ENCODE measurements at regions not wholly inside any gene's neighbourhood (a gene's known extent, or its start where the extent isn't known, plus 50 kb on each side); places are given as distances from the start of the nearest gene placed in this dataset.

- Histone ChIP-seq H3K4me2 (ENCODE audit: insufficient read depth, insufficient read length, low read length) (no peak overlapping the region), H3K56ac (ENCODE audit: insufficient read length, low read depth, low read length) (no peak overlapping the region), H3K14ac (ENCODE audit: insufficient read depth, low read length) (no peak overlapping the region), H3K9ac (ENCODE audit: extremely low read depth, insufficient read length, low read length) (no peak overlapping the region), H2BK15ac (ENCODE audit: low read depth, low read length) (no peak overlapping the region), H2BK5ac (ENCODE audit: insufficient read length, low read length) (no peak overlapping the region), H3K4ac (ENCODE audit: low read depth, low read length) (no peak overlapping the region), H3K23ac (ENCODE audit: insufficient read length, low read depth, low read length) (no peak overlapping the region), H3K9me3 (ENCODE audit: control insufficient read depth, low read depth, low read length) (no peaks in the 10 kb centered on the region), H3K79me1 (ENCODE audit: insufficient read depth, low read depth, low read length, poor library complexity, severe bottlenecking) (no peaks in the 10 kb centered on the region), H4K91ac (ENCODE audit: insufficient read length, low read depth, low read length) (no peak overlapping the region), H3K18ac (ENCODE audit: insufficient read length, low read depth, low read length) (no peak overlapping the region), H3T11ph (ENCODE audit: low read length) (no peak overlapping the region), H3K79me2 (ENCODE audit: insufficient read depth, low read length) (no peaks in the 10 kb centered on the region), H4K8ac (replicated peaks; ENCODE audit: insufficient read length, low read depth, low read length) (no peak overlapping the region), H3K23me2 (ENCODE audit: insufficient read length, low read depth, low read length, poor library complexity, severe bottlenecking) (no peaks in the 10 kb centered on the region), H2AK5ac (ENCODE audit: insufficient read length, low read length) (no peak overlapping the region), H2BK12ac (ENCODE audit: insufficient read length, low read depth, low read length) (no peak overlapping the region), H4K20me1 (ENCODE audit: control insufficient read depth, insufficient read depth, insufficient read length) (no peaks in the 10 kb centered on the region), H2BK20ac (ENCODE audit: low read depth, low read length, poor library complexity, severe bottlenecking) (no peak overlapping the region), H2AFZ (ENCODE audit: low read length) (no peak overlapping the region), H3K27me3 (ENCODE audit: insufficient read depth, low read length) (no peaks in the 10 kb centered on the region; the same call in 1 of the 2 replicates), H2BK120ac (ENCODE audit: low read depth, low read length, poor library complexity, severe bottlenecking) (no peak overlapping the region), H3K27ac (ENCODE audit: insufficient read length, low read depth, low read length) (no peak overlapping the region), H4K5ac (ENCODE audit: insufficient read length, low read depth, low read length) (no peak overlapping the region), H3K4me1 (ENCODE audit: insufficient read depth, low read length) (no peaks in the 10 kb centered on the region)
- Mint-ChIP-seq H3K27ac (no peak overlapping the region), H3K9me3 (no peaks in the 10 kb centered on the region), H3K36me3 (ENCODE audit: insufficient read depth in 1 of 3, low read depth in 3 of 3) (no peaks in the 10 kb centered on the region), H3K4me1 (peaks cover 0 to 2% of the 10 kb centered on the region in 2 experiments; a peak in 2 of 4 replicates), H3K4me3 (no peak overlapping the region), H3K27me3 (ENCODE audit: low read depth) (peaks cover 36% of the 10 kb centered on the region)
- TF ChIP-seq CTCF (conservative IDR thresholded peaks at IDR 0.05), result no peak
- no CpG with 5 or more reads among the region's 9 CpGs for WGBS (ENCODE audit: extremely low coverage, insufficient read length, low lambda C conversion rate)
- no peak for DNase-seq
Observed at GRCh38 chr1:67496329-67496728, 66.1 kb upstream of the SERBP1 start.

Measured in H9 (cell line).